Calu3 (cell line): ENCODE measurements at regions not wholly inside any gene's neighbourhood (a gene's known extent, or its start where the extent isn't known, plus 50 kb on each side); places are given as distances from the start of the nearest gene placed in this dataset.

Source experiments
- BruUV-seq: library from RNA; stranded (reverse); fragments of 400-500 nt; replicated peaks from 2 replicates; lab custom pipeline; 2021; lab: Mats Ljungman, UMichigan
- CTCF ChIA-PET: fragments of 300-600 bp; sonication (Branson Sonifier 250); formaldehyde crosslinking; loops from one replicate; lab custom pipeline; 2022; ENCODE audit warnings: antibody characterized with exemption; lab: Charles Lee
- DNase-seq: peaks from one replicate; pipeline ENCODE4 v3.0.0; 2022
- H3K27ac Mint-ChIP-seq: one replicate; pipeline ENCODE4 v1.8.0; 2022; ENCODE audit warnings: mixed read lengths; ENCODE audit not compliant: unreplicated experiment
- H3K27me3 Mint-ChIP-seq: one replicate; pipeline ENCODE4 v1.8.0; 2022; ENCODE audit warnings: mixed read lengths; ENCODE audit not compliant: unreplicated experiment
- H3K36me3 Mint-ChIP-seq: one replicate; pipeline ENCODE4 v1.8.0; 2022; ENCODE audit warnings: mild to moderate bottlenecking, moderate library complexity, mixed read lengths; ENCODE audit not compliant: insufficient read depth, unreplicated experiment
- H3K4me1 Mint-ChIP-seq: one replicate; pipeline ENCODE4 v1.8.0; 2022; ENCODE audit warnings: mild to moderate bottlenecking, low read depth, mixed read lengths; ENCODE audit not compliant: unreplicated experiment
- H3K4me3 Mint-ChIP-seq: one replicate; pipeline ENCODE4 v1.8.0; 2022; ENCODE audit warnings: mild to moderate bottlenecking, low read depth, moderate library complexity, mixed read lengths; ENCODE audit not compliant: unreplicated experiment
- H3K9me3 Mint-ChIP-seq: one replicate; pipeline ENCODE4 v1.8.0; 2022; ENCODE audit warnings: low read depth, mixed read lengths; ENCODE audit not compliant: unreplicated experiment
- intact Hi-C: fragments of 100-400 bp; cut with micrococcal nuclease; formaldehyde crosslinking; loops from one replicate; pipeline ENCODE4 v1.10.0; 2022; ENCODE audit not compliant: unreplicated experiment
- TF ChIP-seq, protein P1 (sequence below): fragments of 200-600 bp; IDR thresholded peaks from one replicate; pipeline ENCODE4 v1.8.0; 2022; ENCODE audit warnings: antibody characterized with exemption; ENCODE audit not compliant: unreplicated experiment

GRCh38 chr13:62290542-62290941 is 874.9 kb upstream of the PCDH20 start:
- BruUV-seq: no TSS peak
- Mint-ChIP-seq H3K4me3 (no peak overlapping the region), H3K36me3 (no peaks in the 10 kb centered on the region), H3K9me3 (peaks cover 2% of the 10 kb centered on the region), H3K4me1 (no peaks in the 10 kb centered on the region), H3K27me3 (no peaks in the 10 kb centered on the region), H3K27ac (no peak overlapping the region)
- intact Hi-C loops: no loop called here
- no peak for DNase-seq
- TF ChIP-seq, protein P1, sequence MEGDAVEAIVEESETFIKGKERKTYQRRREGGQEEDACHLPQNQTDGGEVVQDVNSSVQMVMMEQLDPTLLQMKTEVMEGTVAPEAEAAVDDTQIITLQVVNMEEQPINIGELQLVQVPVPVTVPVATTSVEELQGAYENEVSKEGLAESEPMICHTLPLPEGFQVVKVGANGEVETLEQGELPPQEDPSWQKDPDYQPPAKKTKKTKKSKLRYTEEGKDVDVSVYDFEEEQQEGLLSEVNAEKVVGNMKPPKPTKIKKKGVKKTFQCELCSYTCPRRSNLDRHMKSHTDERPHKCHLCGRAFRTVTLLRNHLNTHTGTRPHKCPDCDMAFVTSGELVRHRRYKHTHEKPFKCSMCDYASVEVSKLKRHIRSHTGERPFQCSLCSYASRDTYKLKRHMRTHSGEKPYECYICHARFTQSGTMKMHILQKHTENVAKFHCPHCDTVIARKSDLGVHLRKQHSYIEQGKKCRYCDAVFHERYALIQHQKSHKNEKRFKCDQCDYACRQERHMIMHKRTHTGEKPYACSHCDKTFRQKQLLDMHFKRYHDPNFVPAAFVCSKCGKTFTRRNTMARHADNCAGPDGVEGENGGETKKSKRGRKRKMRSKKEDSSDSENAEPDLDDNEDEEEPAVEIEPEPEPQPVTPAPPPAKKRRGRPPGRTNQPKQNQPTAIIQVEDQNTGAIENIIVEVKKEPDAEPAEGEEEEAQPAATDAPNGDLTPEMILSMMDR: no peak
- CTCF ChIA-PET: no interaction called here

GRCh38 chr13:62287764-62288163 is 872.1 kb upstream of the PCDH20 start:
- no peak for DNase-seq
- Mint-ChIP-seq H3K4me1 (no peaks in the 10 kb centered on the region), H3K4me3 (no peak overlapping the region), H3K36me3 (no peaks in the 10 kb centered on the region), H3K27me3 (no peaks in the 10 kb centered on the region), H3K27ac (no peak overlapping the region), H3K9me3 (peaks cover 2% of the 10 kb centered on the region)
- CTCF ChIA-PET: no interaction called here
- BruUV-seq: no TSS peak
- intact Hi-C loops: no loop called here
- TF ChIP-seq, protein P1: no peak

DNA sequence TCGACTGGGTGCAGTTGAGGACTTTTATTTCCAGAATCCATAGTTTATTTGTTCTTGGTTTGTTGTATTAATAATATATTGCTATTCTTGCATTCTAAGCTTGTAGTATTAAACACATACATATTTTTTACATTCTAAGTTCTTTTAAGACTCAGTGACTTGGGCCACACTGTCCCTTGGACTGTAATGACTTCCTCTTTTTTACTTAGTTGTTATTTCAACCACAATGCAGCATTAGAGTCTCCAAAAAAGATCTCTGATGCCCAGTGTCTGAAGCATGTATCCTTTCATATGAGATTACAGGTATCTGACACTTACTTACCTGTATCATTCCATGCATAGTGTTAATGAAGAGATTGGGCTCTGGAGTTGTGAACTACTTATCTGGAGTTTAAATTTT is 864.9 kb upstream of the PCDH20 start:
- no peaks in the 10 kb centered on the region for H3K9me3 Mint-ChIP-seq
- no peaks in the 10 kb centered on the region for H3K36me3 Mint-ChIP-seq
- no peaks in the 10 kb centered on the region for H3K27me3 Mint-ChIP-seq
- no peak overlapping the region for H3K4me3 Mint-ChIP-seq
- H3K4me1 Mint-ChIP-seq: no peaks in the 10 kb centered on the region
- no peak for DNase-seq
- TF ChIP-seq, protein P1: no peak
- CTCF ChIA-PET: no interaction called here
- H3K27ac Mint-ChIP-seq: no peak overlapping the region
- no TSS peak for BruUV-seq
- intact Hi-C loops: no loop called here

DNA sequence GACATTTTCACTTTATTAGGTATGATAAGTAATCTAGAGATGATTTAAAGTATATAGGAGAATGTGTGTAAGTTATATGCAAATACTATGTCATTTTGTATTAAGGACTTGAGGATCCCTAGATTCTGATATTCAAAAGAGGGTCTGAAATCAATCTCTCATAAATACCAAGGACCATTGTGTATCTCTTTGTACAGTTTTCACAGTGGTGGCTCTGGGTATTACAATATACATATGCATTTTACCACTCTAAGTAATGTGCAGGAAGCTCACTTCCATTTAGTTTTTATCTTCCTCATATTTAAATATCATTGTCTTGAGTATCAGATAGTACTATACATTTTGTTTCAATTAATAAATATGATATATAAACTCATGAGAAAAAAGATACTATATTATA is 862.6 kb upstream of the PCDH20 start:
- H3K27me3 Mint-ChIP-seq: no peaks in the 10 kb centered on the region
- H3K4me3 Mint-ChIP-seq: no peak overlapping the region
- H3K4me1 Mint-ChIP-seq: no peaks in the 10 kb centered on the region
- no peak for DNase-seq
- BruUV-seq: no TSS peak
- CTCF ChIA-PET: no interaction called here
- intact Hi-C loops: no loop called here
- TF ChIP-seq, protein P1: no peak
- H3K9me3 Mint-ChIP-seq: no peaks in the 10 kb centered on the region
- H3K27ac Mint-ChIP-seq: no peak overlapping the region
- H3K36me3 Mint-ChIP-seq: no peaks in the 10 kb centered on the region
